GM13977 (cell line): ENCODE measurements at regions not wholly inside any gene's neighbourhood (a gene's known extent, or its start where the extent isn't known, plus 50 kb on each side); places are given as distances from the start of the nearest gene placed in this dataset.

ENCODE experiments used
- DNase-seq: peaks from one replicate; pipeline ENCODE4 v3.0.0; 2012; ENCODE audit warnings: low spot score
- CTCF ChIP-seq: IDR thresholded peaks from 2 replicates; pipeline ENCODE4 v1.5.1; 2012; ENCODE audit warnings: mild to moderate bottlenecking, control low read depth; ENCODE audit not compliant: insufficient read depth; ENCODE audit errors: extremely low read depth, missing control alignments
- in situ Hi-C: fragments of 300-500 bp; cut with MboI; formaldehyde crosslinking; loops from one replicate; pipeline ENCODE4 v1.12.0; 2022; ENCODE audit warnings: low sequenced_read_pairs, low pct_unique_long_range_greater_than_20kb, mixed read lengths, inconsistent platforms; ENCODE audit not compliant: unreplicated experiment

GRCh38 chr5:121221483-121221882 lies 630.2 kb upstream of the FTMT start:
- in situ Hi-C loops, result no loop called here
- TF ChIP-seq CTCF, result no peak
- DNase-seq, result no peak

- in situ Hi-C loops, result no loop called here
- no peak for TF ChIP-seq CTCF
- no peak for DNase-seq
Measured at GRCh38 chr5:121226765-121227164, 624.9 kb upstream of the FTMT start.

- no peak for TF ChIP-seq CTCF
- in situ Hi-C loops, result no loop called here
- no peak for DNase-seq
Measured at GRCh38 chr5:121239951-121240350, 611.7 kb upstream of the FTMT start.

- in situ Hi-C loops, result no loop called here
- no peak for DNase-seq
- TF ChIP-seq CTCF, result no peak
Measured at GRCh38 chr5:121246971-121247370, 604.7 kb upstream of the FTMT start.

- no peak for DNase-seq
- TF ChIP-seq CTCF, result no peak
- in situ Hi-C loops, result no loop called here
Measured at GRCh38 chr5:121251954-121252353, 599.7 kb upstream of the FTMT start.

GRCh38 chr5:121257621-121258020 lies 594.1 kb upstream of the FTMT start:
- in situ Hi-C loops, result no loop called here
- TF ChIP-seq CTCF, result no peak

GRCh38 chr5:121263456-121263855 lies 588.2 kb upstream of the FTMT start:
- DNase-seq, result no peak
- in situ Hi-C loops, result no loop called here
- no peak for TF ChIP-seq CTCF

More at GRCh38 chr5:121257621-121258020, 594.1 kb upstream of the FTMT start:
- no peak for DNase-seq
